ENCODE measurements at regions not wholly inside any gene's neighbourhood (a gene's known extent, or its start where the extent isn't known, plus 50 kb on each side); places are given as distances from the start of the nearest gene placed in this dataset.
A peak's percentile ranks its signal among the peaks of the same experiment; 100 is the strongest.

DNA sequence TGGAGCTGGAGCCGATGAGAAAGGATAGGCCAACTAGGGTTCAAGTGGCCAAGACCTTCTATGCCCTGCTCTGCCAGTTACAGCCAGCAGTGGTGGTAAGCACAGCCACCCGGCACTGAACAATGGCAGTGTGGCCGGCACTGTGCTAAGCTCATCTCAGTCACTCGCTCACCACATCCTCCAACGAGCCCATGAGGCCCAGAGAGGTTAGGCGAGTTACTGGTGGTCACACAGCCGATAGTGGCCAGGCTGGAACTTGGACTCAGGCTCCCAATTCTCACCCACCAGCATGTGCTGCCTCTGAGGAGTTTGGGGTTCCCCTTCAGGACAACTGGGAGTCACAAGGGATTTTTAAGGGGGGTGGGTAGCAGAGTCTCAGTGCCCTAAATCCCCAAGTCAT lies 66.4 kb downstream of the IGLL1 start:
- H3K9ac ChIP-seq, result no peak overlapping the region
- no peaks in the 10 kb centered on the region for H3K36me3 ChIP-seq
- H3K4me3 ChIP-seq, result no peak overlapping the region
- no peak for TF ChIP-seq Cebpa-rat (IDR thresholded peaks at IDR 0.05)
- H4K20me1 ChIP-seq, result no peaks in the 10 kb centered on the region
- no peak overlapping the region for H3K27ac ChIP-seq
- no peak overlapping the region for H3K4me2 ChIP-seq
- no peaks in the 10 kb centered on the region for H3K27me3 ChIP-seq
- no peaks in the 10 kb centered on the region for H3K9me3 ChIP-seq
- H3K4me1 ChIP-seq, result peaks cover 19% of the 10 kb centered on the region

DNA sequence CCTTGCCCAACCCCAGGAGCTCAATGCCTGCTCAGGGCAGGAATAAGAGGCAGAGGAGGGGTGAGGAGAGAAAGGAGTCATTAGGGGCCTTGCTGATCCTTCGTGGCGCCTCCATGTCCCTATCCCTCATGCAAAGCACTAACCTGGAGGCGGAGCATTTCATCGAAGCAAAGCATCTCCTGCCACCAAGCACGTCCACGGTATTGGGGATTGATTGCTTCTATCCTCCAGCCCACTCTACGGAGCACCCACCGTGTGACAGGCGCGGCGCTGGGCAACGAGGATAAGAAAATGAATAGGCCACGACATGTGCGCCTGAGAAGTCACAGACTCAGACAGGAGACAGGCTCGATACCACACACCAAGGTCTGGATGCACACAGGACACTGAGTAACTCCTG lies 67.0 kb downstream of the IGLL1 start:
- H3K36me3 ChIP-seq, result no peaks in the 10 kb centered on the region
- H3K4me2 ChIP-seq, result no peak overlapping the region
- no peak overlapping the region for H3K9ac ChIP-seq
- no peaks in the 10 kb centered on the region for H4K20me1 ChIP-seq
- no peak overlapping the region for H3K27ac ChIP-seq
- H3K27me3 ChIP-seq, result no peaks in the 10 kb centered on the region
- H3K4me1 ChIP-seq, result peaks cover 14% of the 10 kb centered on the region
- no peak for TF ChIP-seq Cebpa-rat (IDR thresholded peaks at IDR 0.05)
- no peaks in the 10 kb centered on the region for H3K9me3 ChIP-seq
- no peak overlapping the region for H3K4me3 ChIP-seq

DNA sequence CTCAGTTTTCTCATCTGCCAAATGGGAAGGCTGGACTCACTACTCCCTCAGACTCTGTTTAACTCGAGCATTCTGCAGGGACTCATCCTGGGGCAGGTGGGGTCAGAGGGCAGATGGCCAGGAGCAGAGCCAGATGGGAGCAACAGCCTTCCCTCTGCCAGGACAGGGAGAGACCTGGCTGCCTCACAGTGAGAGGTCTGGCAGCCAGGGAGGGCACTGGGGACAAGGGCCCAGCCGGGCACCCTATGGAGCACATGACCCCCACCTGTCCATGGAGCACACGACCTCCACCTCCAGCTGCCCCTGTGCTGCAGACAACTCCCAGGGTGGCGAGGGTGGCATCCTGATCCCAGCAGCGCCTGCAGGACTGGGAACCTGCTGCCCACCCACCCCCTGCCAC lies 67.4 kb downstream of the IGLL1 start:
- H3K27ac ChIP-seq, result no peak overlapping the region
- no peaks in the 10 kb centered on the region for H3K36me3 ChIP-seq
- no peak overlapping the region for H3K9ac ChIP-seq

GRCh38 chr22:23512348-23512705 lies 67.8 kb downstream of the IGLL1 start:
- no peak for TF ChIP-seq Cebpa-rat (IDR thresholded peaks at IDR 0.05)
- Histone ChIP-seq H3K36me3 (no peaks in the 10 kb centered on the region), H3K4me1 (peaks cover 13% of the 10 kb centered on the region; the same call in 1 of the 2 replicates)

More for the DNA sequence above, 67.4 kb downstream of the IGLL1 start:
- Histone ChIP-seq H3K27me3 (no peaks in the 10 kb centered on the region), H3K9me3 (no peaks in the 10 kb centered on the region), H3K4me2 (no peak overlapping the region), H3K4me1 (peaks cover 13% of the 10 kb centered on the region; the same call in 1 of the 2 replicates), H4K20me1 (no peaks in the 10 kb centered on the region), H3K4me3 (no peak overlapping the region)
- no peak for TF ChIP-seq Cebpa-rat (IDR thresholded peaks at IDR 0.05)

GRCh38 chr22:23511627-23512347 lies 68.3 kb downstream of the IGLL1 start:
- Histone ChIP-seq H3K36me3 (no peaks in the 10 kb centered on the region), H3K9me3 (no peaks in the 10 kb centered on the region)

More at GRCh38 chr22:23512348-23512705, 67.8 kb downstream of the IGLL1 start:
- no peak overlapping the region for H3K27ac ChIP-seq
- no peaks in the 10 kb centered on the region for H3K9me3 ChIP-seq
- no peak overlapping the region for H3K4me2 ChIP-seq
- no peaks in the 10 kb centered on the region for H4K20me1 ChIP-seq
- H3K4me3 ChIP-seq, result no peak overlapping the region
- no peaks in the 10 kb centered on the region for H3K27me3 ChIP-seq
- H3K9ac ChIP-seq, result no peak overlapping the region

GRCh38 chr22:23509571-23510302 lies 70.4 kb downstream of the IGLL1 start:
- no peaks in the 10 kb centered on the region for H3K9me3 ChIP-seq
- H3K4me3 ChIP-seq, result no peak overlapping the region
- H3K9ac ChIP-seq, result no peak overlapping the region
- no peaks in the 10 kb centered on the region for H3K36me3 ChIP-seq
- no peak overlapping the region for H3K4me2 ChIP-seq
- peaks cover 17% of the 10 kb centered on the region for H3K4me1 ChIP-seq
- H3K27ac ChIP-seq, result no peak overlapping the region
- no peaks in the 10 kb centered on the region for H4K20me1 ChIP-seq
- H3K27me3 ChIP-seq, result no peaks in the 10 kb centered on the region
- TF ChIP-seq Cebpa-rat (IDR thresholded peaks at IDR 0.05), result no peak

More at GRCh38 chr22:23511627-23512347, 68.3 kb downstream of the IGLL1 start:
- Histone ChIP-seq H3K27ac (no peak overlapping the region), H4K20me1 (no peaks in the 10 kb centered on the region), H3K4me1 (peaks cover 13% of the 10 kb centered on the region; the same call in 1 of the 2 replicates), H3K4me2 (no peak overlapping the region), H3K9ac (no peak overlapping the region), H3K27me3 (no peaks in the 10 kb centered on the region), H3K4me3 (no peak overlapping the region)
- no peak for TF ChIP-seq Cebpa-rat (IDR thresholded peaks at IDR 0.05)

- H3K9me3 ChIP-seq, result no peaks in the 10 kb centered on the region
- H3K27me3 ChIP-seq, result no peaks in the 10 kb centered on the region
- peak overlapping the region; percentile 83 for H3K4me2 ChIP-seq
- no peaks in the 10 kb centered on the region for H3K36me3 ChIP-seq
- peaks cover 42% of the 10 kb centered on the region for H3K4me1 ChIP-seq
- peak overlapping the region; percentile 80 for H3K27ac ChIP-seq
- H3K4me3 ChIP-seq, result no peak overlapping the region
- no peak for TF ChIP-seq Cebpa-rat (IDR thresholded peaks at IDR 0.05)
- H3K9ac ChIP-seq, result peak overlapping the region; percentile 61
- no peaks in the 10 kb centered on the region for H4K20me1 ChIP-seq
These were observed 75.6 kb downstream of the IGLL1 start for GRCh38 chr22:23504516-23504915.

DNA sequence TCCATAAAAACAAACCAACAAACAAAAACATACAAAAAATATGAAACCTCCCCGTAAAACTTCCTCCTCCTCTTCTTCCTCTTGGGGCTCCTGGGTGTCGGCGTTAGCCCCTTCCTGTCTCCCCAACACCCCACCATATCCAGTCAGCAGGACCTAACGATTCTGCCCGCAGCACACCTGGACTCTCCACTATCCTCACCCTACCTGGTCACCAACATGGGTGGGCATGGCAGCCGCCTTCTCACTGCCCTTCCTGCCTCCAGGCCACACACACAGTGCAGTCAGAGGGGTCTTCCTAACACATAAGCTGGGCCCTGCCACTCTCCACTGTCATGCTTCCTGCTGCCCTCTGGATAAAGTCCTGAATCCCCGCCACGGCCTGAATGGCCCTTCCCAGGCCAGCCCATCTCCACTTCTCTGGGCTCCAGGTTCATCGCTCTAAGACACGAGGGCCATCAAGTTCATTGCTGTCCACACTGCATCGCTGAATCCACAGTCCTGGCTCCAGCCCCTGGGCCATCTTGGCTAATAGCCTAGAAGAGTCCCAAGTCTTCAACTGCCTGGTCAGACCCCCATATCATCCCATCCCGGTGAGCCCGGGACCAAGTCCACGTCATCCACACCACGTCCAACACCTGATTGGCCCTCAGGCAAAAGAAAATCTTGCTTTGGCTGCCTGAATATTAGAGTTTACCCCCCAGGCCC lies 76.2 kb downstream of the IGLL1 start:
- Histone ChIP-seq H3K4me1 (peaks cover 45% of the 10 kb centered on the region), H4K20me1 (no peaks in the 10 kb centered on the region), H3K27me3 (no peaks in the 10 kb centered on the region), H3K27ac (peak overlapping the region; percentile 80), H3K4me3 (no peak overlapping the region), H3K4me2 (peak overlapping the region; percentile 83), H3K9me3 (no peaks in the 10 kb centered on the region), H3K9ac (peak overlapping the region; percentile 61), H3K36me3 (no peaks in the 10 kb centered on the region)
- no peak for TF ChIP-seq Cebpa-rat (IDR thresholded peaks at IDR 0.05)

DNA sequence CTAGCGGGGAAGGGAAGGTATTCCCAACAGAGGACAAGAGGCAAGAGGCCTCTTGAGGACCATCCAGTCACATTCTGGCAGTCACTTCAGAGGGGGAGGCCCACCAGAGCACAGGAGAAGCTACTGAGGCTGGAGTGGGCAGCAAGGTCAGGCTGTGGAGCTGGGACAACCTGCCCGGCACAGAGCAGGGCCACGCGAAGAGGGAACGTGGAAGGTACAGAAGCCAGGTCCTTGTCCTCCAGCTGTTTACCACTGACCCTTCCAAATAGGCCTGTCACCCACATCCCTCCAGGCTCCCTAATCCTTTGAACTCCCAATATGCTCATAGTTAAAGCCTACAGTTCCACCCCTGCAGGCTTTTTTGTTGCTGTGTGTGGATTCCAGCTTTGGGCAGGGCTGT lies 76.9 kb downstream of the IGLL1 start:
- no peak overlapping the region for H3K4me3 ChIP-seq

DNA sequence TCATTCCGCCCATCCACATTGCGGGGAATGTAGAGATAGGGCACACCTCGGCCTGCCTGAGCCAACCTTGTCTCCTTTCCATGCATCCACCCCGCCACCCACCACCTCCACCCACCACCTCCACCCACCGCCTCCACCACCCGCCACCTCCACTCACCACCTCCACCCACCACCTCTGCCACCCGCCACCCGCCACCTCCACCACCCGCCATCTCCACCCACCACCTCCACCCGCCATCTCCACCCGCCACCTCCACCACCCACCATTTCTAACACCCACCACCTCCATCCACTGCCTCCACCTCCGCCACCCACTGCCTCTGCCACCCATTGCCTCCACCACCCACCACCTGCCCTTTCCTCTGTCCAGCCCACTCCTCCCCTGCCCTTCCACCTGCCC lies 78.4 kb downstream of the IGLL1 start:
- Histone ChIP-seq H3K27me3 (no peaks in the 10 kb centered on the region), H3K9me3 (no peaks in the 10 kb centered on the region), H4K20me1 (no peaks in the 10 kb centered on the region), H3K36me3 (no peaks in the 10 kb centered on the region), H3K4me3 (no peak overlapping the region), H3K4me1 (peaks cover 60% of the 10 kb centered on the region), H3K27ac (no peak overlapping the region), H3K4me2 (no peak overlapping the region), H3K9ac (no peak overlapping the region)
- TF ChIP-seq Cebpa-rat (IDR thresholded peaks at IDR 0.05), result no peak

More for the DNA sequence above, 76.9 kb downstream of the IGLL1 start:
- Histone ChIP-seq H3K4me1 (peaks cover 51% of the 10 kb centered on the region), H3K4me2 (peak overlapping the region; percentile 83), H3K36me3 (no peaks in the 10 kb centered on the region), H4K20me1 (no peaks in the 10 kb centered on the region), H3K9me3 (no peaks in the 10 kb centered on the region), H3K27ac (peak overlapping the region; percentile 80), H3K9ac (no peak overlapping the region), H3K27me3 (no peaks in the 10 kb centered on the region)
- TF ChIP-seq Cebpa-rat (IDR thresholded peaks at IDR 0.05), result no peak

Data from BLaER1 (cell line).